Fibroblast of gingiva (primary cell): ENCODE measurements at regions not wholly inside any gene's neighbourhood (a gene's known extent, or its start where the extent isn't known, plus 50 kb on each side); places are given as distances from the start of the nearest gene placed in this dataset.

Source experiments
- DNase-seq: peaks from one replicate; pipeline ENCODE4 v3.0.0-alpha.2; 2011; ENCODE audit warnings: low read depth

- DNase-seq, result no peak
Measured at GRCh38 chr4:30600246-30601017, 119.7 kb upstream of the PCDH7 start.

- no peak for DNase-seq
Measured at GRCh38 chr4:30601070-30601865, 118.9 kb upstream of the PCDH7 start.

- no peak for DNase-seq
Measured at GRCh38 chr4:30605616-30606190, 114.5 kb upstream of the PCDH7 start.

- DNase-seq, result no peak
Measured at GRCh38 chr4:30610361-30610760, 109.8 kb upstream of the PCDH7 start.

- DNase-seq, result no peak
Measured at GRCh38 chr4:30614771-30615170, 105.4 kb upstream of the PCDH7 start.

- DNase-seq, result no peak
Measured at GRCh38 chr4:30616942-30617646, 103.1 kb upstream of the PCDH7 start.

- DNase-seq, result no peak
Measured at GRCh38 chr4:30617836-30618235, 102.3 kb upstream of the PCDH7 start.

GRCh38 chr4:30619679-30620078 is 100.5 kb upstream of the PCDH7 start:
- no peak for DNase-seq

- no peak for DNase-seq
Measured at GRCh38 chr4:30620711-30621110, 99.5 kb upstream of the PCDH7 start.

GRCh38 chr4:30630431-30630830 is 89.7 kb upstream of the PCDH7 start:
- no peak for DNase-seq

GRCh38 chr4:30632751-30633150 is 87.4 kb upstream of the PCDH7 start:
- no peak for DNase-seq

- no peak for DNase-seq
Measured at GRCh38 chr4:30641345-30641744, 78.8 kb upstream of the PCDH7 start.

GRCh38 chr4:30642567-30642966 is 77.6 kb upstream of the PCDH7 start:
- no peak for DNase-seq

GRCh38 chr4:30653291-30653690 is 66.9 kb upstream of the PCDH7 start:
- no peak for DNase-seq

GRCh38 chr4:30656828-30657227 is 63.3 kb upstream of the PCDH7 start:
- no peak for DNase-seq

- no peak for DNase-seq
Measured at GRCh38 chr4:30667919-30668318, 52.2 kb upstream of the PCDH7 start.

- no peak for DNase-seq
Measured at GRCh38 chr4:30670206-30670605, 50.0 kb upstream of the PCDH7 start.
